SKM-1 (cell line): ENCODE measurements at regions not wholly inside any gene's neighbourhood (a gene's known extent, or its start where the extent isn't known, plus 50 kb on each side); places are given as distances from the start of the nearest gene placed in this dataset.

Experiments
- DNase-seq: peaks from one replicate; lab custom pipeline; 2025; ENCODE audit not compliant: unreplicated experiment; lab: John Stamatoyannopoulos, UW

- DNase-seq = no peak
These were observed 1317.0 kb upstream of the ACO1 start for GRCh38 chr9:31067418-31067817.

GRCh38 chr9:31071606-31072286 lies 1312.7 kb upstream of the ACO1 start:
- no peak for DNase-seq

- DNase-seq = no peak
These were observed 1306.3 kb upstream of the ACO1 start for GRCh38 chr9:31078175-31078574.

GRCh38 chr9:31084350-31084749 lies 1300.1 kb upstream of the ACO1 start:
- no peak for DNase-seq

- DNase-seq = no peak
These were observed 1294.8 kb upstream of the ACO1 start for GRCh38 chr9:31089549-31090221.

- DNase-seq = no peak
These were observed 1284.1 kb upstream of the ACO1 start for GRCh38 chr9:31100311-31100710.

- DNase-seq = no peak
These were observed 1280.6 kb upstream of the ACO1 start for GRCh38 chr9:31103836-31104235.

GRCh38 chr9:31104249-31104648 lies 1280.2 kb upstream of the ACO1 start:
- no peak for DNase-seq

GRCh38 chr9:31112491-31112890 lies 1272.0 kb upstream of the ACO1 start:
- DNase-seq = no peak

GRCh38 chr9:31114346-31114745 lies 1270.1 kb upstream of the ACO1 start:
- no peak for DNase-seq

- DNase-seq = no peak
These were observed 1264.5 kb upstream of the ACO1 start for GRCh38 chr9:31119890-31120454.

- DNase-seq = no peak
These were observed 1260.1 kb upstream of the ACO1 start for GRCh38 chr9:31124389-31124788.

- DNase-seq = no peak
These were observed 1248.9 kb upstream of the ACO1 start for GRCh38 chr9:31135567-31135966.

- DNase-seq = no peak
These were observed 1247.9 kb upstream of the ACO1 start for GRCh38 chr9:31136524-31136923.

- no peak for DNase-seq
These were observed 1247.0 kb upstream of the ACO1 start for GRCh38 chr9:31137176-31138160.

GRCh38 chr9:31140316-31140715 lies 1244.1 kb upstream of the ACO1 start:
- peak; percentile 21 for DNase-seq

- DNase-seq = no peak
These were observed 1242.0 kb upstream of the ACO1 start for GRCh38 chr9:31142456-31142855.

- DNase-seq = no peak
These were observed 1239.8 kb upstream of the ACO1 start for GRCh38 chr9:31144614-31145013.

GRCh38 chr9:31146485-31147166 lies 1237.8 kb upstream of the ACO1 start:
- no peak for DNase-seq

GRCh38 chr9:31153250-31153840 lies 1231.1 kb upstream of the ACO1 start:
- no peak for DNase-seq
